HCT116 (cell line): ENCODE measurements at regions not wholly inside any gene's neighbourhood (a gene's known extent, or its start where the extent isn't known, plus 50 kb on each side); places are given as distances from the start of the nearest gene placed in this dataset.

Source experiments
- ATAC-seq: fragments of 200-7000 bp; cut with Tn5 transposase; 2 replicates; pipeline ENCODE4 v1.9.1; 2020; ENCODE audit warnings: mild to moderate bottlenecking, moderate library complexity
- BruUV-seq: library from RNA; stranded (reverse); fragments of 400-500 nt; replicated peaks from 2 replicates; lab custom pipeline; 2021; lab: Mats Ljungman, UMichigan
- CTCF ChIA-PET: fragments of 300-600 bp; sonication (Branson Sonifier 250); formaldehyde crosslinking; loops from one replicate; lab custom pipeline; 2021; ENCODE audit warnings: antibody characterized with exemption; lab: Charles Lee
- POLR2A ChIA-PET: fragments of 300-600, 350-600 bp; sonication (Branson Sonifier 250); formaldehyde crosslinking; loops from one replicate; lab custom pipeline; 2021; ENCODE audit warnings: antibody characterized with exemption; lab: Charles Lee
- RAD21 ChIA-PET, 2 experiments: fragments of 300-600 bp; sonication (Branson Sonifier 250); formaldehyde crosslinking; loops; one replicate each; lab custom pipeline; 2023; ENCODE audit warnings: low total read pairs in 2 of 2; ENCODE audit not compliant: uncharacterized antibody in 2 of 2, unreplicated experiment in 2 of 2, low non-redundant PET in 1 of 2; lab: Charles Lee
- DNase-seq: peaks from one replicate; pipeline ENCODE4 v3.0.0-alpha.2; 2010; ENCODE audit warnings: low read depth, low spot score
- H2AFZ ChIP-seq: fragments of 200-600 bp; shearing (Covaris generic), sonication (generic); 2 replicates; pipeline ENCODE4 v1.6.1; 2017; ENCODE audit warnings: low read depth, mixed run types, mixed read lengths, antibody characterized with exemption, low read length; ENCODE audit not compliant: poor library complexity, severe bottlenecking
- H3K27ac ChIP-seq: 2 replicates; pipeline ENCODE4 v1.5.1; 2012; ENCODE audit warnings: low read depth, low read length
- H3K27me3 ChIP-seq: fragments of 200-600 bp; sonication (generic); 2 replicates; pipeline ENCODE4 v1.6.1; 2016; ENCODE audit warnings: mixed run types, low read length, mixed read lengths; ENCODE audit not compliant: insufficient read depth
- H3K36me3 ChIP-seq, 2 experiments: fragments of 200-500 bp in 1 of 2; fragments of 200-600 bp in 1 of 2; sonication (Bioruptor generic) in 1 of 2; sonication (generic) in 1 of 2; 2 replicates each; pipeline versions ENCODE4 v1.5.1 to v1.6.1; 2014 to 2016; ENCODE audit warnings: low read length in 2 of 2, inconsistent platforms in 1 of 2, mixed read lengths in 1 of 2, mixed run types in 1 of 2; ENCODE audit not compliant: insufficient read depth in 2 of 2, control insufficient read depth in 1 of 2
- H3K4me1 ChIP-seq, 2 experiments: fragments of 200-600 bp in 1 of 2; sonication (generic) in 1 of 2; 2 replicates each; pipeline versions ENCODE4 v1.5.1 to v1.6.1; 2012 to 2017; ENCODE audit warnings: low read length in 2 of 2, inconsistent platforms in 1 of 2, mild to moderate bottlenecking in 1 of 2, mixed read lengths in 1 of 2, mixed run types in 1 of 2, moderate library complexity in 1 of 2; ENCODE audit not compliant: insufficient read depth in 2 of 2, control insufficient read depth in 1 of 2
- H3K4me2 ChIP-seq: fragments of 200-600 bp; sonication (generic); 2 replicates; pipeline ENCODE4 v1.6.1; 2017; ENCODE audit warnings: mixed run types, low read length, mixed read lengths
- H3K4me3 ChIP-seq, 2 experiments: fragments of 200-600 bp in 1 of 2; sonication (generic) in 1 of 2; replicated peaks in 1 of 2; 2 replicates each; pipeline ENCODE4 v1.5.1; 2011 to 2016; ENCODE audit warnings: low read length in 2 of 2, control low read depth in 1 of 2, low read depth in 1 of 2, mild to moderate bottlenecking in 1 of 2, mixed read lengths in 1 of 2, mixed run types in 1 of 2
- H3K79me2 ChIP-seq: fragments of 200-600 bp; sonication (generic); 2 replicates; pipeline ENCODE4 v1.6.1; 2017; ENCODE audit warnings: mild to moderate bottlenecking, mixed run types, low read length, moderate library complexity, mixed read lengths; ENCODE audit not compliant: insufficient read depth
- H3K9ac ChIP-seq: fragments of 200-600 bp; sonication (generic); 2 replicates; pipeline ENCODE4 v1.6.1; 2016; ENCODE audit warnings: low read length, mixed read lengths
- H3K9me2 ChIP-seq: fragments of 200-600 bp; sonication (generic), shearing (Covaris generic); 2 replicates; pipeline ENCODE4 v1.6.1; 2017; ENCODE audit warnings: mixed run types, mild to moderate bottlenecking, moderate library complexity; ENCODE audit not compliant: insufficient read depth
- H3K9me3 ChIP-seq, 2 experiments: fragments of 200-500 bp in 1 of 2; fragments of 200-600 bp in 1 of 2; sonication (Bioruptor generic) in 1 of 2; sonication (generic) in 1 of 2; 2 replicates each; pipeline ENCODE4 v1.6.1; 2014 to 2017; ENCODE audit warnings: low read length in 2 of 2, mixed read lengths in 2 of 2, inconsistent platforms in 1 of 2, low read depth in 1 of 2, mild to moderate bottlenecking in 1 of 2, mixed run types in 1 of 2, moderate library complexity in 1 of 2; ENCODE audit not compliant: control insufficient read depth in 1 of 2, insufficient read depth in 1 of 2
- H4K20me1 ChIP-seq: fragments of 200-600 bp; sonication (generic), shearing (Covaris generic); 2 replicates; pipeline ENCODE4 v1.6.1; 2017; ENCODE audit warnings: mixed run types, mild to moderate bottlenecking, moderate library complexity; ENCODE audit not compliant: insufficient read depth
- CBX3 ChIP-seq: IDR thresholded peaks from 2 replicates; pipeline ENCODE4 v1.6.1; 2012; ENCODE audit warnings: low read depth
- CEBPB ChIP-seq: IDR thresholded peaks from 2 replicates; pipeline ENCODE4 v1.6.1; 2012; ENCODE audit warnings: low read depth
- CTCF ChIP-seq, 3 experiments: fragments of 200-600 bp in 1 of 3; sonication (generic) in 1 of 3; IDR thresholded peaks in 2 of 3; conservative IDR thresholded peaks in 1 of 3; 2 replicates each; pipeline ENCODE4 v1.5.1; 2012 to 2017; ENCODE audit warnings: low read depth in 2 of 3, low read length in 2 of 3, antibody characterized with exemption in 1 of 3, borderline replicate concordance in 1 of 3, control low read depth in 1 of 3, mild to moderate bottlenecking in 1 of 3, mixed read lengths in 1 of 3, mixed run types in 1 of 3, moderate library complexity in 1 of 3; ENCODE audit not compliant: insufficient read depth in 1 of 3
- ELF1 ChIP-seq: IDR thresholded peaks from 2 replicates; pipeline ENCODE4 v1.6.1; 2012; ENCODE audit warnings: low read depth, borderline replicate concordance
- EZH2phosphoT487 ChIP-seq: fragments of 200-600 bp; IDR thresholded peaks from 2 replicates; pipeline ENCODE4 v1.6.1; 2018; ENCODE audit warnings: antibody characterized with exemption, borderline replicate concordance
- FOSL1 ChIP-seq: IDR thresholded peaks from 2 replicates; pipeline ENCODE4 v1.6.1; 2012; ENCODE audit warnings: low read depth
- JUND ChIP-seq: IDR thresholded peaks from 2 replicates; pipeline ENCODE4 v1.6.1; 2012
- POLR2A ChIP-seq: IDR thresholded peaks from 2 replicates; pipeline ENCODE4 v1.7.0; 2011; ENCODE audit warnings: borderline replicate concordance; ENCODE audit not compliant: insufficient read depth, insufficient read length; ENCODE audit errors: extremely low read depth
- POLR2AphosphoS5 ChIP-seq: IDR thresholded peaks from 2 replicates; pipeline ENCODE4 v1.6.1; 2011; ENCODE audit warnings: mild to moderate bottlenecking, low read depth, low read length, moderate library complexity
- SP1 ChIP-seq: IDR thresholded peaks from 2 replicates; pipeline ENCODE4 v1.6.1; 2012; ENCODE audit warnings: low read depth
- SRF ChIP-seq: IDR thresholded peaks from 2 replicates; pipeline ENCODE4 v1.6.1; 2012; ENCODE audit warnings: low read depth
- TCF7L2 ChIP-seq: IDR thresholded peaks from 2 replicates; pipeline ENCODE4 v1.7.0; 2011; ENCODE audit warnings: borderline replicate concordance, inconsistent platforms; ENCODE audit not compliant: insufficient read depth, insufficient read length; ENCODE audit errors: extremely low read depth
- ZFX ChIP-seq: fragments of 450-650 bp; IDR thresholded peaks from 2 replicates; pipeline ENCODE4 v1.6.1; 2017
- ZNF274 ChIP-seq: fragments of 200-500 bp; sonication (Bioruptor generic); IDR thresholded peaks from 2 replicates; pipeline ENCODE4 v1.6.1; 2014; ENCODE audit warnings: mild to moderate bottlenecking, low read depth, low read length, inconsistent platforms
- intact Hi-C: fragments of 100-400 bp; cut with micrococcal nuclease; formaldehyde crosslinking; loops from 2 replicates; pipeline ENCODE4 v1.10.0; 2022
- TF ChIP-seq, protein P1 (sequence below): IDR thresholded peaks from 2 replicates; pipeline ENCODE4 v1.6.1; 2012

DNA sequence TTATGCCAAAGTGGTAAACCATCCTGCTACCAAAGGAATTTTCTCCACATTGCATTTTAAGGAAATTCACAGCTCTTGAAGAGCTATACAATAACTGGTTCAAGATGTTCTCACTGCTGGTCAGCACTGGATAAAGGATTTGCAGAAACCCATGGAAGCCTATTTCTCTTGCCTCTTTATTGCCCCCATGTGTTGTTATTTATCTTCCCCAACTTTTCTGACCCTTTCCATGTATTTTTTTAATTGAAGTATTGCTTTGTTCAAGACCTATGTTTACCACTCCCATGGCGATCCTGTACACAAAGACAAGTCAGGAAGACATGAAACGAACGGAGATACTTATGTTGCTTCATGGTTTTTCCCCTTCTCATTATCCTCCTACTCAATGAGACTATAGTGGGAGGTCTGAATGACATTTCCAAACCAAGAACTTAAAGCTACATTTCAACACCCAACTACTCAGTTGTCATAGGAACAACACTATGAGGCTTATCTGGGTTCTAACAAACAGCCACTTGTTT lies 566.4 kb upstream of the DIPK2B start:
- intact Hi-C loops: no loop called here
- no peak for DNase-seq
- Histone ChIP-seq H3K27me3 (no peaks in the 10 kb centered on the region), H3K4me2 (peak overlapping the region; percentile 78), H3K9ac (peak overlapping the region; percentile 55), H3K9me2 (no peaks in the 10 kb centered on the region), H3K4me3 (no peak overlapping the region; a peak in 2 of 4 replicates), H4K20me1 (no peaks in the 10 kb centered on the region; the same call in 1 of the 2 replicates), H3K27ac (peak overlapping the region; percentile 94), H3K36me3 (peaks cover 0 to 10% of the 10 kb centered on the region in 2 experiments; a peak in 2 of 4 replicates), H3K79me2 (peaks cover 99% of the 10 kb centered on the region), H3K9me3 (no peaks in the 10 kb centered on the region), H3K4me1 (peaks cover 62 to 96% of the 10 kb centered on the region in 2 experiments), H2AFZ (no peak overlapping the region)
- no TSS peak for BruUV-seq
- TF ChIP-seq POLR2AphosphoS5: peak; percentile 35
- TF ChIP-seq, protein P1, sequence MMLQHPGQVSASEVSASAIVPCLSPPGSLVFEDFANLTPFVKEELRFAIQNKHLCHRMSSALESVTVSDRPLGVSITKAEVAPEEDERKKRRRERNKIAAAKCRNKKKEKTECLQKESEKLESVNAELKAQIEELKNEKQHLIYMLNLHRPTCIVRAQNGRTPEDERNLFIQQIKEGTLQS: no peak
- no peak for TF ChIP-seq POLR2A
- no peak for TF ChIP-seq FOSL1
- TF ChIP-seq SP1: no peak
- POLR2A ChIA-PET: interaction anchor here (1.5 kb wide), 1 partner anchor 8 kb away, joined by 5 read pairs; no protein-coding TSS in a partner anchor
- no peak for ATAC-seq
- CTCF ChIA-PET: no interaction called here
- RAD21 ChIA-PET: no interaction called here

GRCh38 chrX:45765767-45766166 lies 565.1 kb upstream of the DIPK2B start:
- Histone ChIP-seq H2AFZ (no peak overlapping the region), H3K79me2 (peaks cover 99% of the 10 kb centered on the region), H3K9me2 (no peaks in the 10 kb centered on the region), H3K4me3 (no peak overlapping the region)
- intact Hi-C loops: no loop called here
- CTCF ChIA-PET: no interaction called here
- DNase-seq: no peak
- TF ChIP-seq FOSL1: no peak
- TF ChIP-seq CTCF (IDR thresholded peaks at IDR 0.05 in 2 of 3, conservative IDR thresholded peaks at IDR 0.05 in 1 of 3; ENCODE audit: borderline replicate concordance in 1 of 3, insufficient read depth in 1 of 3, low read depth in 2 of 3, low read length in 2 of 3): no peak
- no peak for TF ChIP-seq SP1
- TF ChIP-seq SRF: no peak
- no peak for TF ChIP-seq ELF1
- no peak for TF ChIP-seq JUND
- TF ChIP-seq EZH2phosphoT487: no peak
- TF ChIP-seq TCF7L2: no peak
- no peak; the same call in 1 of the 2 replicates for TF ChIP-seq POLR2AphosphoS5
- TF ChIP-seq CEBPB: no peak
- no peak for TF ChIP-seq CBX3
- TF ChIP-seq ZNF274: no peak
- no peak for TF ChIP-seq ZFX
- TF ChIP-seq, all 23 proteins: peak for 0
- ChIA-PET RAD21 (no interaction called here), POLR2A (interaction anchor here (0.9 to 1.5 kb wide), 3 partner anchors 9 to 45 kb away, joined by 3 to 5 read pairs (median 3); no protein-coding TSS in a partner anchor)
- BruUV-seq: no TSS peak
- no peaks in the 10 kb centered on the region for H3K9me3 ChIP-seq
- no peaks in the 10 kb centered on the region; the same call in 1 of the 2 replicates for H4K20me1 ChIP-seq
- ATAC-seq: peak; percentile 28; the same call in 1 of the 2 replicates
- peaks cover 71 to 96% of the 10 kb centered on the region in 2 experiments for H3K4me1 ChIP-seq
- peaks cover 3 to 10% of the 10 kb centered on the region in 2 experiments; a peak in 2 of 4 replicates for H3K36me3 ChIP-seq
- H3K9ac ChIP-seq: peak overlapping the region; percentile 55
- no peaks in the 10 kb centered on the region for H3K27me3 ChIP-seq
- H3K27ac ChIP-seq: peak overlapping the region; percentile 94
- H3K4me2 ChIP-seq: peak overlapping the region; percentile 78
